ENCODE measurements at regions not wholly inside any gene's neighbourhood (a gene's known extent, or its start where the extent isn't known, plus 50 kb on each side); places are given as distances from the start of the nearest gene placed in this dataset.

GRCh38 chr9:126222835-126223431, 103.7 kb upstream of the MVB12B start (continued):
- TF ChIP-seq, protein P1, sequence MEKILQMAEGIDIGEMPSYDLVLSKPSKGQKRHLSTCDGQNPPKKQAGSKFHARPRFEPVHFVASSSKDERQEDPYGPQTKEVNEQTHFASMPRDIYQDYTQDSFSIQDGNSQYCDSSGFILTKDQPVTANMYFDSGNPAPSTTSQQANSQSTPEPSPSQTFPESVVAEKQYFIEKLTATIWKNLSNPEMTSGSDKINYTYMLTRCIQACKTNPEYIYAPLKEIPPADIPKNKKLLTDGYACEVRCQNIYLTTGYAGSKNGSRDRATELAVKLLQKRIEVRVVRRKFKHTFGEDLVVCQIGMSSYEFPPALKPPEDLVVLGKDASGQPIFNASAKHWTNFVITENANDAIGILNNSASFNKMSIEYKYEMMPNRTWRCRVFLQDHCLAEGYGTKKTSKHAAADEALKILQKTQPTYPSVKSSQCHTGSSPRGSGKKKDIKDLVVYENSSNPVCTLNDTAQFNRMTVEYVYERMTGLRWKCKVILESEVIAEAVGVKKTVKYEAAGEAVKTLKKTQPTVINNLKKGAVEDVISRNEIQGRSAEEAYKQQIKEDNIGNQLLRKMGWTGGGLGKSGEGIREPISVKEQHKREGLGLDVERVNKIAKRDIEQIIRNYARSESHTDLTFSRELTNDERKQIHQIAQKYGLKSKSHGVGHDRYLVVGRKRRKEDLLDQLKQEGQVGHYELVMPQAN (conservative IDR thresholded peaks at IDR 0.05): no peak
- no peak for TF ChIP-seq NR2C2 (IDR thresholded peaks at IDR 0.05; ENCODE audit: borderline replicate concordance, control insufficient read depth, insufficient read length, low read depth)

- Histone ChIP-seq H3K79me2 (ENCODE audit: control insufficient read depth, insufficient read depth, low read length) (no peaks in the 10 kb centered on the region), H3K4me2 (ENCODE audit: control insufficient read depth, insufficient read depth) (no peak overlapping the region), H3K4me3 (no peak overlapping the region), H3K27me3 (replicated peaks in 1 of 2; ENCODE audit: control insufficient read depth in 2 of 2, insufficient read depth in 2 of 2, low read length in 1 of 2) (no peaks in the 10 kb centered on the region; a peak in 2 of 4 replicates), H3K36me3 (ENCODE audit: control insufficient read depth in 2 of 2, insufficient read depth in 2 of 2, low read length in 1 of 2) (no peaks in the 10 kb centered on the region), H3K9me3 (replicated peaks; ENCODE audit: control insufficient read depth, insufficient read depth, low read length) (peaks cover 3% of the 10 kb centered on the region; the same call in 2 of the 3 replicates), H4K20me1 (ENCODE audit: control insufficient read depth, insufficient read depth) (no peaks in the 10 kb centered on the region), H2AFZ (ENCODE audit: control insufficient read depth, low read depth, low read length) (no peak overlapping the region), H3K9ac (ENCODE audit: control insufficient read depth, insufficient read depth, low read length) (no peak overlapping the region), H3K27ac (ENCODE audit: control insufficient read depth, insufficient read depth) (no peak overlapping the region), H3K4me1 (ENCODE audit: control insufficient read depth, insufficient read depth, low read length) (no peaks in the 10 kb centered on the region)
- ChIA-PET CTCF (interaction anchor here (1.0 kb wide), 1 partner anchor 17 kb away, joined by 7 read pairs; no protein-coding TSS in a partner anchor), SMC1A (ENCODE audit: uncharacterized antibody, unreplicated experiment) (no interaction called here), RAD21 (ENCODE audit: unreplicated experiment) (no interaction called here), POLR2A (no interaction called here)
- intact Hi-C loops (cut with micrococcal nuclease; ENCODE audit: unreplicated experiment): no loop called here
- no peak for ATAC-seq
- no TSS peak for BruUV-seq (replicated peaks)
- DNase-seq (ENCODE audit: low read depth, low spot score): no peak
- 10% methylated on average over 6 of the region's 6 CpGs for WGBS (ENCODE audit: insufficient coverage, insufficient replicate concordance, low lambda C conversion rate, missing lambda C conversion rate)
- no peak for FAIRE-seq
- in situ Hi-C loops (cut with MboI): loop anchor here (10.0 kb wide), 1 partner anchor 669 kb away; no protein-coding TSS in a partner anchor
- TF ChIP-seq CUX1 (IDR thresholded peaks at IDR 0.05; ENCODE audit: insufficient replicate concordance, low read depth, low read length) (no peak), ETV6 (conservative IDR thresholded peaks at IDR 0.05 in 1 of 2, IDR thresholded peaks at IDR 0.05 in 1 of 2; ENCODE audit: borderline replicate concordance in 1 of 2, low read depth in 1 of 2) (no peak), SKIL (IDR thresholded peaks at IDR 0.05; ENCODE audit: low read depth, poor library complexity, severe bottlenecking) (no peak), SMC3 (IDR thresholded peaks at IDR 0.05; ENCODE audit: borderline replicate concordance, low read length) (no peak), CREB1 (IDR thresholded peaks at IDR 0.05; ENCODE audit: low read depth) (no peak)
These were observed 102.7 kb upstream of the MVB12B start for GRCh38 chr9:126223798-126224531.

All from GM12878 (cell line).